Suprapubic skin (tissue), 4 donors: ENCODE measurements at regions not wholly inside any gene's neighbourhood (a gene's known extent, or its start where the extent isn't known, plus 50 kb on each side); places are given as distances from the start of the nearest gene placed in this dataset.

Experiments used
- DNase-seq, 2 donors: peaks; one replicate each; pipeline ENCODE4 v3.0.0-alpha.2; 2019; ENCODE audit warnings: low spot score in 2 of 2
- H3K27ac ChIP-seq: fragments of 200-600 bp; sonication (generic); one replicate; pipeline ENCODE4 v1.5.1; 2019
- H3K27me3 ChIP-seq: fragments of 200-600 bp; sonication (generic); one replicate; pipeline ENCODE4 v1.5.1; 2019
- H3K36me3 ChIP-seq: fragments of 200-600 bp; sonication (generic); one replicate; pipeline ENCODE4 v1.5.1; 2019
- H3K4me1 ChIP-seq: fragments of 200-600 bp; sonication (generic); one replicate; pipeline ENCODE4 v1.5.1; 2019
- H3K4me3 ChIP-seq: fragments of 200-600 bp; sonication (generic); one replicate; pipeline ENCODE4 v1.5.1; 2019; ENCODE audit warnings: mild to moderate bottlenecking
- H3K9me3 ChIP-seq: fragments of 200-600 bp; sonication (generic); one replicate; pipeline ENCODE4 v1.5.1; 2019
- EP300 ChIP-seq: sonication (generic); formaldehyde crosslinking; IDR thresholded peaks from one replicate; pipeline ENCODE4 v1.6.1; 2017; ENCODE audit warnings: antibody characterized with exemption
- POLR2A ChIP-seq, 2 donors: fragments of 450-650 bp; IDR thresholded peaks; one replicate each; pipeline ENCODE4 v1.6.1; 2017; ENCODE audit warnings: antibody characterized with exemption in 2 of 2, mild to moderate bottlenecking in 2 of 2, moderate library complexity in 2 of 2
- POLR2AphosphoS5 ChIP-seq, 3 donors: sonication (generic); formaldehyde crosslinking; IDR thresholded peaks; one replicate each; pipeline ENCODE4 v1.6.1; 2017; ENCODE audit warnings: antibody characterized with exemption in 3 of 3
- WGBS: methylation state at CpG from one replicate; pipeline ENCODE4 v1.1.5; 2018; 5-methylcytosine and 5-hydroxymethylcytosine counted together
- TF ChIP-seq, protein P1 (sequence below), 2 donors: fragments of 200-600 bp in 1 of 2; fragments of 450-650 bp in 1 of 2; sonication (generic) in 1 of 2; IDR thresholded peaks; one replicate each; pipeline ENCODE4 v1.5.1; 2016 to 2019; ENCODE audit warnings: antibody characterized with exemption in 2 of 2, mild to moderate bottlenecking in 1 of 2, moderate library complexity in 1 of 2

DNA sequence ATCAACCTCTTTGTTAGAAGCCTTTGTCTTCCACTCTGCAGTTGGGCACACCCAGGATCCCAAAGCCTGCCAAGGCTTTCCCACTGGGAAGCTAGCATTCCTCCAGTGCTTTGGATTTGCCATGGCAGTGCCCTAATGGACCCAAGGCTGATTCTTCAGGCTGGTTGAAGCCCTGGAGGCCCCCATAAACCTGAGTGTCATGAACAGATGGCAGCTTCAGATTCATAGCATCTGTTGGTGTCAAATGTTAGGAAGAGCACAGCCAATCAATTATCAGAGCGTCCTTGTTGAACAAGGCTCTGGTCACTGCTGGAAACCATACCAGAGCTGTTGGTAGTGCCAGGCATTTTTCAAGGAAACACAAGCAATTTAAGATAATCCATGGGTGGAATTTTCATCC lies 241.1 kb upstream of the KLF4 start:
- Histone ChIP-seq H3K36me3 (no peaks in the 10 kb centered on the region), H3K4me3 (no peak overlapping the region), H3K4me1 (peaks cover 31% of the 10 kb centered on the region), H3K9me3 (no peaks in the 10 kb centered on the region), H3K27me3 (no peaks in the 10 kb centered on the region), H3K27ac (no peak overlapping the region)
- TF ChIP-seq, protein P1, sequence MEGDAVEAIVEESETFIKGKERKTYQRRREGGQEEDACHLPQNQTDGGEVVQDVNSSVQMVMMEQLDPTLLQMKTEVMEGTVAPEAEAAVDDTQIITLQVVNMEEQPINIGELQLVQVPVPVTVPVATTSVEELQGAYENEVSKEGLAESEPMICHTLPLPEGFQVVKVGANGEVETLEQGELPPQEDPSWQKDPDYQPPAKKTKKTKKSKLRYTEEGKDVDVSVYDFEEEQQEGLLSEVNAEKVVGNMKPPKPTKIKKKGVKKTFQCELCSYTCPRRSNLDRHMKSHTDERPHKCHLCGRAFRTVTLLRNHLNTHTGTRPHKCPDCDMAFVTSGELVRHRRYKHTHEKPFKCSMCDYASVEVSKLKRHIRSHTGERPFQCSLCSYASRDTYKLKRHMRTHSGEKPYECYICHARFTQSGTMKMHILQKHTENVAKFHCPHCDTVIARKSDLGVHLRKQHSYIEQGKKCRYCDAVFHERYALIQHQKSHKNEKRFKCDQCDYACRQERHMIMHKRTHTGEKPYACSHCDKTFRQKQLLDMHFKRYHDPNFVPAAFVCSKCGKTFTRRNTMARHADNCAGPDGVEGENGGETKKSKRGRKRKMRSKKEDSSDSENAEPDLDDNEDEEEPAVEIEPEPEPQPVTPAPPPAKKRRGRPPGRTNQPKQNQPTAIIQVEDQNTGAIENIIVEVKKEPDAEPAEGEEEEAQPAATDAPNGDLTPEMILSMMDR (IDR thresholded peaks at IDR 0.05): no peak
- TF ChIP-seq POLR2AphosphoS5 (IDR thresholded peaks at IDR 0.05): no peak
- TF ChIP-seq EP300: no peak
- TF ChIP-seq POLR2A (IDR thresholded peaks at IDR 0.05): no peak
- no peak for DNase-seq
- WGBS: 100% methylated on average over 1 of the region's 1 CpG

GRCh38 chr9:107727086-107727780 lies 237.7 kb upstream of the KLF4 start:
- no peaks in the 10 kb centered on the region for H3K27me3 ChIP-seq
- TF ChIP-seq EP300 (no peak), POLR2A (IDR thresholded peaks at IDR 0.05) (no peak), POLR2AphosphoS5 (IDR thresholded peaks at IDR 0.05) (no peak)
- TF ChIP-seq, protein P1 (IDR thresholded peaks at IDR 0.05): no peak
- H3K9me3 ChIP-seq: no peaks in the 10 kb centered on the region
- H3K27ac ChIP-seq: no peak overlapping the region
- DNase-seq: no peak
- WGBS: 65% methylated on average over 5 of the region's 5 CpGs
- peaks cover 3% of the 10 kb centered on the region for H3K4me1 ChIP-seq
- H3K36me3 ChIP-seq: no peaks in the 10 kb centered on the region
- H3K4me3 ChIP-seq: no peak overlapping the region

GRCh38 chr9:107723015-107723414 lies 233.4 kb upstream of the KLF4 start:
- TF ChIP-seq, protein P1 (IDR thresholded peaks at IDR 0.05): no peak
- TF ChIP-seq POLR2A (IDR thresholded peaks at IDR 0.05) (no peak), EP300 (no peak), POLR2AphosphoS5 (IDR thresholded peaks at IDR 0.05) (no peak)
- Histone ChIP-seq H3K36me3 (no peaks in the 10 kb centered on the region), H3K9me3 (no peaks in the 10 kb centered on the region), H3K4me3 (no peak overlapping the region), H3K27me3 (no peaks in the 10 kb centered on the region), H3K4me1 (no peaks in the 10 kb centered on the region), H3K27ac (no peak overlapping the region)
- whole genome bisulfite sequencing: 94% methylated on average over 4 of the region's 4 CpGs
- no peak for DNase-seq

GRCh38 chr9:107721705-107722245 lies 232.2 kb upstream of the KLF4 start:
- no peaks in the 10 kb centered on the region for H3K9me3 ChIP-seq
- no peaks in the 10 kb centered on the region for H3K27me3 ChIP-seq
- no peak for DNase-seq
- H3K4me1 ChIP-seq: no peaks in the 10 kb centered on the region
- no peak overlapping the region for H3K27ac ChIP-seq
- H3K4me3 ChIP-seq: no peak overlapping the region
- no peaks in the 10 kb centered on the region for H3K36me3 ChIP-seq
- TF ChIP-seq EP300 (no peak), POLR2A (IDR thresholded peaks at IDR 0.05) (no peak), POLR2AphosphoS5 (IDR thresholded peaks at IDR 0.05) (no peak)
- TF ChIP-seq, protein P1 (IDR thresholded peaks at IDR 0.05): no peak
- WGBS: 70% methylated on average over 5 of the region's 5 CpGs

GRCh38 chr9:107720501-107720900 lies 230.9 kb upstream of the KLF4 start:
- no peak for TF ChIP-seq POLR2AphosphoS5 (IDR thresholded peaks at IDR 0.05)
- no peaks in the 10 kb centered on the region for H3K36me3 ChIP-seq
- H3K27me3 ChIP-seq: no peaks in the 10 kb centered on the region
- no peak for DNase-seq
- H3K27ac ChIP-seq: no peak overlapping the region
- no peaks in the 10 kb centered on the region for H3K4me1 ChIP-seq
- no peaks in the 10 kb centered on the region for H3K9me3 ChIP-seq
- no peak overlapping the region for H3K4me3 ChIP-seq
- WGBS: 85% methylated on average over 2 of the region's 2 CpGs
